ENCODE measurements at regions not wholly inside any gene's neighbourhood (a gene's known extent, or its start where the extent isn't known, plus 50 kb on each side); places are given as distances from the start of the nearest gene placed in this dataset.

- no peak for TF ChIP-seq CTCF (conservative IDR thresholded peaks at IDR 0.05; ENCODE audit: low read depth, low read length)
- TF ChIP-seq EZH2 (IDR thresholded peaks at IDR 0.05; ENCODE audit: low read length, unreplicated experiment), result no peak
Measured at GRCh38 chr6:91447530-91448254, 860.8 kb upstream of the MAP3K7 start.

Measured in PC-3 (cell line).